T-helper 1 cell (primary cell): ENCODE measurements at regions not wholly inside any gene's neighbourhood (a gene's known extent, or its start where the extent isn't known, plus 50 kb on each side); places are given as distances from the start of the nearest gene placed in this dataset.
"Not testable (repeated sequence)": the region's sequence is repeated elsewhere in the genome, so short reads cannot be mapped to it uniquely, and the experiment has no call there.

Experiments used
- DNase-seq, 5 donors: peaks; one replicate each; pipeline ENCODE4 v3.0.0-alpha.2; 2012 to 2020

- DNase-seq, result no peak
Observed at GRCh38 chr4:149116806-149117205, 674.6 kb upstream of the NR3C2 start.

GRCh38 chr4:149113804-149114430, 671.7 kb upstream of the NR3C2 start:
- no peak for DNase-seq

GRCh38 chr4:149112109-149112508, 669.9 kb upstream of the NR3C2 start:
- no peak for DNase-seq

GRCh38 chr4:149110481-149110880, 668.3 kb upstream of the NR3C2 start:
- DNase-seq, result no peak

- no peak for DNase-seq
Observed at GRCh38 chr4:149108626-149109025, 666.4 kb upstream of the NR3C2 start.

- DNase-seq, result no peak
Observed at GRCh38 chr4:149102765-149103164, 660.6 kb upstream of the NR3C2 start.

- DNase-seq, result no peak
Observed at GRCh38 chr4:149101649-149102048, 659.4 kb upstream of the NR3C2 start.

GRCh38 chr4:149095811-149096210, 653.6 kb upstream of the NR3C2 start:
- no peak for DNase-seq

GRCh38 chr4:149095001-149095400, 652.8 kb upstream of the NR3C2 start:
- no peak for DNase-seq

GRCh38 chr4:149084144-149084543, 641.9 kb upstream of the NR3C2 start:
- no peak for DNase-seq

- no peak for DNase-seq
Observed at GRCh38 chr4:149077181-149077580, 635.0 kb upstream of the NR3C2 start.

- no peak for DNase-seq
Observed at GRCh38 chr4:149076401-149076800, 634.2 kb upstream of the NR3C2 start.

- DNase-seq, result no peak
Observed at GRCh38 chr4:149072384-149072783, 630.2 kb upstream of the NR3C2 start.

GRCh38 chr4:149065753-149066152, 623.5 kb upstream of the NR3C2 start:
- no peak for DNase-seq

GRCh38 chr4:149062997-149063396, 620.8 kb upstream of the NR3C2 start:
- DNase-seq, result no peak

- no peak for DNase-seq
Observed at GRCh38 chr4:149057594-149057993, 615.4 kb upstream of the NR3C2 start.

- no peak for DNase-seq
Observed at GRCh38 chr4:149056615-149057014, 614.4 kb upstream of the NR3C2 start.

GRCh38 chr4:149055624-149056023, 613.4 kb upstream of the NR3C2 start:
- no peak for DNase-seq

GRCh38 chr4:149050840-149051239, 608.6 kb upstream of the NR3C2 start:
- DNase-seq, result no peak

- DNase-seq, result no peak
Observed at GRCh38 chr4:149048451-149049143, 606.4 kb upstream of the NR3C2 start.

GRCh38 chr4:149047368-149047767, 605.2 kb upstream of the NR3C2 start:
- no peak for DNase-seq

- DNase-seq, result no peak
Observed at GRCh38 chr4:149045731-149046130, 603.5 kb upstream of the NR3C2 start.

GRCh38 chr4:149039786-149040185, 597.6 kb upstream of the NR3C2 start:
- not testable (repeated sequence) for DNase-seq

- no peak for DNase-seq
Observed at GRCh38 chr4:149031399-149031798, 589.2 kb upstream of the NR3C2 start.
